ENCODE measurements at regions not wholly inside any gene's neighbourhood (a gene's known extent, or its start where the extent isn't known, plus 50 kb on each side); places are given as distances from the start of the nearest gene placed in this dataset.

- DNase-seq: no peak
Observed at GRCh38 chr1:57848406-57848805, 424.5 kb upstream of the DAB1 start.

- DNase-seq: no peak
Observed at GRCh38 chr1:57845041-57845440, 421.2 kb upstream of the DAB1 start.

DNA sequence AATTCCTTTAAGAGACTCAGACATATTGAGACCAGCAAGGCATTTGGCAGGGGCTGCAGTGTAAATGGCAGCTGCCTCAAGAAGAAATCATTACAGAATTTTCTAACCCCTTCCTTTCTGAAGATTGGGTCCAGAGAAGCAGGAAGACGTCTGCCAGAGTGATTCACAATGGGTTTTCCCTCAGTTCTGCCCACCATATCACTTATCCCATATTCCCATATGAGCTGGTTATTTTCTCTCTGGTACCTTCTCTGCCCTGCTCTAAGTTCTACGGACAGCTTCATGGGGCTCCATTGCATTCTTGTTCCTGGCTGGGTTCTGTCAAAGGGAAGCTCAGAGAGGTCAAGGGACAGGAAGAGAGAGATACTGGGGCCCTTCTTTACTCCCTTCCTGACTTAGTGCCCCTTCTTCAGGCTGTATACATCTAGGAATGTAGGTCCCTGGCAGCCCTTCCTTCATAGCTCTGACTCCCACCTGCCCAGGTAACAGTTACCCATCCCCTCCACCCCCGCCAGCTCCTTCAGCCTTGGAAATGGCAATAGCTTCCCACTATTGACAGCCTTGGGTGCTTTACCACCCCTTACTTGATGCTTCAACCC, 420.6 kb upstream of the DAB1 start:
- no peak for DNase-seq

DNA sequence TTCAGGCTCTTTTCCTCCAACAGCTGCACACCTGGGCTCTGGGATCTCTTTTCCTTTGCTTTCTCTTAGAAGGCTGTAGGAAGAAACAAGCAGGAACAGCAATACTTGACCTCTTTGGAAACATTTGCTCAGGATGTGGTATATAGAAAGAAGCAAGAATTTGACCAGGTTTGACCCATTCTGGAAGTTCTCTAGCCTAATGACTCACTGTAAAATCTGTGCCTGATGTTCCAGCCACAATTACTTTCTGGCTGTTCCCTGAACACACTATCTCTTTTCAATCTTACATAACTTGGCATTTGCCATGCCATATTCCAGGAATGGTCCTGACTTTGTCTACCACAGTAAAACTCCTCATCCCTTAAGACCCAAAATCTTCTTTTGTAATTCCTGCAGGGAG, 419.9 kb upstream of the DAB1 start:
- no peak for DNase-seq

GRCh38 chr1:57839526-57839925, 415.7 kb upstream of the DAB1 start:
- no peak for DNase-seq

DNA sequence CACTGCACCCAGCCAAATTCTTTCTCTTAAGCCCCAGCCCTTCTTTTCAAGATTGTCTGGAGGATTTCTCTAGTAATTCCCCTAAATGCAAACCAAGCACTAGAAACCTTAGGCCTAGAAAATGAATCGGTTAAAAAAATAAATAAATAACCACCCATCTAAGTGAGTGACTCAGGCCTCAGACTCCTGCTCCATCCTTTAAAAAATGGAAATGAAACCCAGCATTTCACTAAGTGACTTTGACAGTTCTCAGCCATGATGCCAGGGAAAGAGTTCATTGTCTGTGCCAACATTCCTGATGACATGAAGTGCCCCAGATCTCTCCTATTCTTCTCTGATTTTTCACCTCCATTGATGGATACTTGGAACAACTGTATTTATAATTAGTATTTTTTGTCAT, 415.2 kb upstream of the DAB1 start:
- no peak for DNase-seq

DNA sequence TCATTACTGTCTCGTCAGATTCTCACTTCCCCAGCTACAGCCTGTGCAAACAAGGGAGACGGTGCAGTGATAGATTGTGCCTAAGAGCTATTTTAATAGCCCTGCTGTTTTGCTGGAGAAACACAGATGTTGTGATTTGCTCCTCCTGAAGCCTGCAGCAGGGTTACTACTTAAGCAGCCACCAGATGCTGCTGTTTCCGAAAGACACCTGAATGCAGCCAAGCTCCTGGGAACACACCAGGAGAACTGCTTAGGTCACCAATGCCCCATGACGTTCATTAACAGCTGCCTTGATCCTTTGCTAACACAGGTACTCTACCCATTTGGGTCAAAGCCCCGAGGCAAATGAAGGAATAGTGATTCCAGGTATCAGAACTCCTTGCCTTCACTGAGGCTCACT, 411.8 kb upstream of the DAB1 start:
- no peak for DNase-seq

DNA sequence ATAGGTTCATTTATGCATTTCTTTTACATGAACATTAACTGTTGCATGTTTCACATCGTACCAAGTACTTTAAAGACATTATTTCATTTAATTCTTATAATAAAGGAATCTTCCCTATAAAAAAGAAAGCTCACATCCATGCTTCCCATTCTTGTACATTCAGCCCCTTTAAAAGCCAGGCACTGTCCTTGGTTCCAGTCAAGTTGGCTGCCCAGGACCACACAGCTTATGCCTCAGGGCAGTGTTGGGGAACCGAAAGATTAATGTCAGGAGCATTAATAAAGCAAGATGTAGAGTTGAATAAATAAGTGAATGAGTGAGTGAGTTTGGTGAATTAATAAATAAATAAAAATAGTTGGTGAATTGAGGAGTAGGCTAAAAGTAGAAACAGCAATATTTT, 409.4 kb upstream of the DAB1 start:
- DNase-seq: no peak

- no peak for DNase-seq
Observed at GRCh38 chr1:57832612-57833011, 408.8 kb upstream of the DAB1 start.

- DNase-seq: no peak
Observed at GRCh38 chr1:57831624-57832023, 407.8 kb upstream of the DAB1 start.

GRCh38 chr1:57826535-57826934, 402.7 kb upstream of the DAB1 start:
- DNase-seq: no peak

- DNase-seq: no peak
Observed at GRCh38 chr1:57824535-57824934, 400.7 kb upstream of the DAB1 start.

DNA sequence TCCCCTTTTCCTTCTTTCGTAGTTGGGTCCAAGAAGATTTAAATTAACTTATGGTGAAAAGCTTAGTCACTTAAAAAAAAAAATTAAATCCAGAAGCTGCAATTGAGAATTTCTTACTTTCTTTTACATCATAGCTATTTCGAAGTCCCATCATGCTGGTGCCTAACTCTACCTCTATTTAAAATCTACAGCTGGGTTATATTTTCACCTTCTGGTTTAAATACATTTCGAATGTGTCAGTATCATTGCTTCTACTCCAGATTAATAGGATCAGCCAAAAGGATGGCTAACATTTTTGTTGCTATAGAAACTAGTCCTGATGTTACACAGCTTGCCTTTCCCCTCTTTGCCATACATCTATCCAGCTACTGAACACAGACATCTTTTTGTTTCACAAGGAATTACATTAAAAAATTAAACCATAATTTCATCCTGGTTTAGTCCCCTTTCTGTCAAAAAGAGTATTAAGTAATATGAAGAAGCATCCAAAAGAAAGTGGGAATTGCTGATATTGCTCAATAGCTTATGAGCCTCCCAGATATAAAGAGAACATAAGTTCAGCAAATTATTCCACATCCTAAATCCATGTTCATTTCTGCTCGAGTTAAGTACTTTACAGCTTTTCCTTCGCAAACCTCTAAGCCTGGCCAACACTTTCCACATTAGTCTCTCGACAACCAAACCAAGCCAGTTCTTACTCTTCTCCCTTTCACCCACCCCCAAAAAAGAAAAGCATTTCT, 396.7 kb upstream of the DAB1 start:
- DNase-seq: no peak

GRCh38 chr1:57819893-57820292, 396.0 kb upstream of the DAB1 start:
- DNase-seq: no peak

- no peak for DNase-seq
Observed at GRCh38 chr1:57803586-57803985, 379.7 kb upstream of the DAB1 start.

- DNase-seq: no peak
Observed at GRCh38 chr1:57800376-57800775, 376.5 kb upstream of the DAB1 start.

DNA sequence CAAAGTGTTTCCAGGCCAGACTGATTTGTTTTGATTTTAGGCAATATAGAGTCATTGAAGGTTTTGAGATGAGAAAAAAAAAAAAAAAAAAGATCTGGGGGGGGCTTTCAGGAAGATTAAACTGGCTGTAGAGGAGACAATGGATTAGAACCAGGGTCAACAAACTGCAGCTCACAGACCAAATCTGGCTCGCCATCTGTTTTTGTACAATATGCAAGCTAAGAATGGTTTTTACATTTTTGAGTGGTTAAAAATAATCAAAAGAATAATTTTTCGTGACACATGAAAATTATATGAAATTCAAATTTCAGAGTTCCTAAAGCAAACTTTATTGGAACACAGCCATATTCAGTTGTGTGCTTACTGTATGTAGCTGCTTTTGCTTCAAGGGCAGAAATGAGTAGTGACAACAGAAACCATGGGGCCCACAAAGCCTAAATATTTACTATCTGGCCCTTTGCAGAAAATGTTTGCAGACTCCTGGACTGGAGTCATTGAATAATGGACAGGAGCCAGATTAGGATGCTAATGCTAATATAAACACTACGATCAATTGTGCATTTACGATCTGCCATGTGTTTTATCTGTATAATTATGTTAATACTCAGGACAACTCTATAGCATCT, 375.7 kb upstream of the DAB1 start:
- no peak for DNase-seq

DNA sequence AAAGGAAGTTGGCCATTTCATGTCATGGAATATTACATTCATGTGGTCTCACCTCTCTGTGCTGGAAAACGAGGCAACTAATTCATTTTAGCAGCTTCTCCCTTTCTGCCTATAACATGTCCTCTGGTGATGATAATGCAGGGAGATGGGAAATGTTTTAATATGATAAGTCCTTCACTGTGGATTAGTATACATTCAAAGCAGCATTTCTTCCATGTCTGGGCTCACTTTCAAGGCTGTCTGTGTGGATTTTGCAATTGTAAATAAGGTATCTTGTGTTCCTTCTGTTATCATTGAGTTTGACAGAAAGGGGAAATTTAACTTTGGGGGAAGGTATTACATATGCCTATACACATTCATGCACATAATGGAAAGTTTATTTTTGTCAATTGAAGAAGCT, 374.7 kb upstream of the DAB1 start:
- DNase-seq: no peak

DNA sequence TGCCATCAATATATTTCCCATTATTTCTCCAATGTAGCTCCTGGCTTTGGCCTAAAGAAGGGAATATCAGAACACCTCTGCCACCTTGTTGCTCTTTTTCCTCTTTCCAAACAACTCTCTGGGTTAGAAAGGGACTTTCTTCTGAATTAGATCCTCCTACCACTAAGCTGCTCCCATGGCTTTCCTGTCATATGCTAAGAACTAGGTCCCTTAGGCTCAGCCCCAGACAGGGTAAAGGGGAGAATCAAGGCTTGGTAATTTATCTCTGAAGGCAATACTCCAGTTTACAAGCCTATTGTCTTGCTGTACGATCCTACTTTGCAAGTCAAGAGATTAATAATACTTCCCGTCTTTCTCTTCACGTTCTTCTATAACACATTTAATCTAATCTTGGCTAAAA, 373.2 kb upstream of the DAB1 start:
- no peak for DNase-seq

GRCh38 chr1:57796616-57797015, 372.8 kb upstream of the DAB1 start:
- DNase-seq: no peak

DNA sequence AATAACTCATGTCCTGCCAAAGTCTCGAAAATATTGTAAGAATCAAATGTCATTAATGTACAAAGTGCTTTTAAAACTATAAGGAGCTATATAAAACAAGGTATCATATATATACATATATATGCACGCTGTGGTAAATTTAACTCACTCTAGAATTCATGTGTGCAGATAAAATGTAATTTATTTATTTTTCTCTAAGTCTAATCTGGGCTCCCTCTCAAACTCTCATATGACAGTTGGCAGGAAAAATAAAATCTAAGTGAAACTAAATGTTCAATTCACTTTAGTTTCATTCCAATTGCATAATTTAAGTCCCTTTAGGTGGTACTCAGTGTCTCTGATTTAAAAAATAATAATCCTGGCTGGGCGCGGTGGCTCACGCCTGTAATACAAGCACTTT, 372.0 kb upstream of the DAB1 start:
- DNase-seq: no peak

GRCh38 chr1:57794078-57794477, 370.2 kb upstream of the DAB1 start:
- DNase-seq: no peak

DNA sequence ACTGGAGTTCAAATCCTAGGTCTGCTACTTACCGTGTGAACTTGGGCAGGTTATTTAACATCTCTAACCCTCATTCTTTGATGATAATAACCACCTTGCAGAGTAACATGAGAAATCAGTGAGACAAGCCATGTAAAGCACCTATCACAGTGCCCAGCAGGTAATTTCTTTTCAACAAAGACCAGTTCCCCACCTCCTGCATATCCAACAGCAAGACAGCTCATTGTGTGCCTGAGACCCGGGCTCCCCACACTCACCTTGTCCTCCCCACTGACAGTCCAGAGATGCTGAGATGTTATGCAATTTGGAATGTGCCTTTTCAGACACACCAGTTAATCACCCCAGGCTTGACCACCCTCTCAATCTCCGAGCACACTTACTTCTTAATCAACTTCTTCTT, 367.6 kb upstream of the DAB1 start:
- DNase-seq: no peak

DNA sequence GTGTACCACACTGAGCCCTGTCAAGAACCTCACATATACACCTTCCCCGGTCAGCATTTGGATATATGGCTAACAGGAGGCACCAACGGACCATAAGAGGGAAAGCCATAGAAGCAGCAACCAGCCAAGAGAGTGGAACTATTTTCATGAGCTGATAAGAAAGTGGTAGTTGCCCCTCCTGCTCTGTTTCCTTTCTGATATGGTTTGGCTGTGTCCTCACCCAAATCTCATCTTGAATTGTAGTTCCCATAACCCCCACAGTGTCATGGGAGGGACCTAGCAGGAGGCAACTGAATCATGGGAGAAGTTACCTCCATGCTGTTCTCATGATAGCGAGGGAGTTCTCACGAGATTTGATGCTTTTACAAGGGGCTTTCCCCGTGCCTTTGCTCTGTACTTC, 366.1 kb upstream of the DAB1 start:
- no peak for DNase-seq

- no peak for DNase-seq
Observed at GRCh38 chr1:57788313-57788712, 364.5 kb upstream of the DAB1 start.
